GM12892 (cell line): ENCODE measurements at regions not wholly inside any gene's neighbourhood (a gene's known extent, or its start where the extent isn't known, plus 50 kb on each side); places are given as distances from the start of the nearest gene placed in this dataset.

Source experiments
- POLR2A ChIP-seq: IDR thresholded peaks from 2 replicates; pipeline ENCODE4 v1.6.1; 2011; ENCODE audit warnings: low read depth, low read length, control low read depth
- POLR2AphosphoS5 ChIP-seq: IDR thresholded peaks from 2 replicates; pipeline ENCODE4 v1.6.1; 2011; ENCODE audit warnings: low read depth, low read length, control low read depth
- TAF1 ChIP-seq: IDR thresholded peaks from 2 replicates; pipeline ENCODE4 v1.6.1; 2011; ENCODE audit warnings: low read depth, mild to moderate bottlenecking, control low read depth, low read length, borderline replicate concordance

- TF ChIP-seq POLR2A = no peak
- no peak for TF ChIP-seq POLR2AphosphoS5
- no peak for TF ChIP-seq TAF1
These were observed 261.1 kb downstream of the KCNE4 start for GRCh38 chr2:223313101-223313500.
